NCI-H1436 (cell line): ENCODE measurements at regions not wholly inside any gene's neighbourhood (a gene's known extent, or its start where the extent isn't known, plus 50 kb on each side); places are given as distances from the start of the nearest gene placed in this dataset.
A peak's percentile ranks its signal among the peaks of the same experiment; 100 is the strongest.

Source experiments
- DNase-seq: peaks from one replicate; lab custom pipeline; 2025; lab: John Stamatoyannopoulos, UW

DNA sequence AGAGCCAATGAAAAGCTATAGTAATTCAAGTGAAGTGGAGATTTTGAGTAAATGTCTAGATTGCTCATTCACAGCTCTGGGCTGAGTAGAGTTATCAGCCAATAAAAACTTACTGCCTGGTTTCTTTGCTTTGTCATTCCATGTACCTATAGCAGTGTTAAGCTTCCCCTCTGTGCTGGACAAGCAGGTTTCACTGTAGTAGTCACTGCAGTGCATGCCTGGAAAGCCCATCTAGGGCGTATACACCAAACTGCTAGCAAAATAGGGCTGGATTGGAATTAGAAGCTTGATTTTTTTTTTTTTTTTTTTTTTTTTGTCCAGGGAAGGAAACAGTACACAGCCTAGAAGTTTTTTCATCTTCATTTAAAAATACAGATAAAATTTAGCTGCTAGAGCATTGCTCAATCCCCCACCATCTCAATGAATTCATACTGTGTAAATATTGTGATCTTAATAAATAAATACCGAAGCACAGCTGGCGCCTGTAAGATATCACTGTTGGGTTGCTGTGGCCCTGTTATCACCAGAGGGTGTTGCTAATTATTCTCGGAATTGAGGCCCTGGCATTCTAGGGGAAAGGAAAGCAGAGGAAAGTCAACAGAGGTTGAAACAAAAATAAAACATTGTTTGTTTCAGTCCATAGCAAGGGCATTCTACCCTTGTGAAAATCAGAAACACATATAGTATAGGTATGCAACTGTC lies 968.5 kb upstream of the GJE1 start:
- DNase-seq: no peak

DNA sequence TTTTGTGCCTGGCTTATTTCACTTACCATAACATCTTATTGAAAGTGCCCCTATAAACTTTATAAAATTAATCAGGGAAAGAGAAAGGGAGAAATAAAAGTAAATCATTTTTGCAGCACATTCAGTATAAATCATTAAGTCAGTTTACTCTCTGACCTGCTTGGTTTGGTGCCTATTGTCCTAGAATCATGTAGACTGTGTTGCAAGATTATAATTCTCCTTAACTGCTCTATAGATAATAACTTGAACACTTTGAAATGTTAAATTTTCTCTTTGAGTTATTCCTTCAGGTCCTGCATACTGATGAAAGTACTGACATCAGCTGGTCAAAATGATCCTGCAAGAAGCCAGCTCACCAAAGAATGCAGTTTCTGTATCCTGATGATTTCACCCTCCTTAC lies 969.6 kb upstream of the GJE1 start:
- DNase-seq: no peak

DNA sequence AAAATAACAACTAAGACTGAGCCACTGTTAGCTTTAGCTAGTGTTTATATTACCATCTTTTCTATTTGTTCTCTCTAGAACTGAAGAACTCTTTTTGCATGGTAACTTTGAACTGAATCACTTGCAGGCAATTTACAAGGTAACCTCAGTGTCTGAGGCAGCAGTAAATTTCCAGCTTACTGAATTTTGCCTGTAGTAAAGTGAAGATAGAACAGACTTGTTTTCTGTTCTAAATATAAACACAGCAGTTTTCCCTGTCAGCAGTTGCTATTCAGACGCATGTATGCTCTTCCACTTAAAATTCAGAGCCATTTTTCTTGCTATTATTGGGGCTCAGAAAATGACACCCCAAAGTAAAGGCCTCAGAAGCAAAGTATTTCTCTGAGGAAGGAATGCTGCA lies 974.0 kb upstream of the GJE1 start:
- DNase-seq: no peak

DNA sequence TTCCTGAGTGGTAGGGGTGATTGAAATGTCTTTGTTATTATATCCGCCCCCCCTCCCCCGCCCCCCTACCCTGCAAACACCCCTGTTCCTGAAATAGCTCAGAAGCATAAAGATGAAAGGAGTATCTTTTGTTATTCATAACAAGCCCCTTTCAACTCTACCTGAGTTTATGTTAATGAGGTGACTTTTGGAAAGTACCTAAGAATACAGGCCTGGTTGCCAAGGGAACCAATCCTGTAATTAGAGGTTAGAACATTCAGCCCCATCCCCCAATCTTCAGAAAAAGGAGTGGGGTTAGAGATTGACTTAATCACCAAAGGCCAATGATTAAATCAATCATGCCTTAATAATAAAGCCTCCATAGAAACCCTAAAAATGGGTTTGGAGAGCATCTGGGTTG lies 979.2 kb upstream of the GJE1 start:
- no peak for DNase-seq

- DNase-seq: no peak
These were observed 979.8 kb upstream of the GJE1 start for GRCh38 chr6:141152951-141153350.

DNA sequence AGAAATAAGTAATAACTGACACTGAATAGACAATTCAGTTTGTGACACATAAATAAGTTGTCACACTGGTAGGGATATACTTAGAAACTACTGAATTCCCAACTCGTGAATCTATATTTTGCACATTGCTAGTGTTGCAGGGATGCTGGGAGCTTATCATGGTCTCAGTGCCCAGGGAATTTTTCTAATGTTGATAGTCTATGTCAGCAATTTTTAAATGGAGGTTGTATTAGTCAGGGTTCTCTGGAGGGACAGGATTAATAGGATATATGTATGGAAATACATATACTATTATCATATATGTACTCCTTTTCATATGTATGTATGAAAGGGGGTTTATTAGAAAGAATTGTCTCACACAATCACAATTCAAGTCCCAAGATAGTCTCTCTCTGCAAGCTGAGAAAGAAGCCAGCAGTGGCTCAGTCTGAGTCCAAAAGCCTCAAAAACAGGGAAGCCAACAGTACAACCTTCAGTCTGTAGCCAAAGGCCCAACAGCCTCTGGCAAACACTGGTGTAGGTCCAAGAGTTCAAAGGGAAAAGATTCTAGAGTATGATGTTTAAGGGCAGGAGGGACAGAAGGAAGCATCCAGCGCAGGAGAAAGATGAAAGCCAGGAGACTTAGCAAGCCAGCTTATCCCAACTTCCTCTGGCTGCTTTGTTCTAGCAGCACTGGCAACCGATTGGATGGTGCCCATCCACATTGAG lies 980.9 kb upstream of the GJE1 start:
- no peak for DNase-seq

DNA sequence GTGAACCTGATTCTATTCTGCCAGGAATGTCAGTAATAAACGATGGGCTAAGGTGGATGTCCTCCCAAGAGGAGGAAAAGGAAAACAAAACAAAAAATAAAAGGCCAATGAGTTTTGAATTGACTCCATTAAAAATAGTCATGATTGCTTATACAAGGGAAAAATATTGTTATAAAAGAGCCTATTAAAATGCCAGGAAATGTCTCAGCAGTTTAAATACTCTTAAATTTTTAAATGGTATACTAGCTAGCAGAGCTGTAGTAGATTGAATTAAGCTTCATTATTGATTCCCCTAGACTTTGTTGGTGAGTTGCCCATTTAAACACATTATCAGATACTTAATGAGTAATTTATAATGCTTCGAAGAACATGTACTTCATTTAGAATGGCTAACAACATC lies 990.9 kb upstream of the GJE1 start:
- DNase-seq: no peak

DNA sequence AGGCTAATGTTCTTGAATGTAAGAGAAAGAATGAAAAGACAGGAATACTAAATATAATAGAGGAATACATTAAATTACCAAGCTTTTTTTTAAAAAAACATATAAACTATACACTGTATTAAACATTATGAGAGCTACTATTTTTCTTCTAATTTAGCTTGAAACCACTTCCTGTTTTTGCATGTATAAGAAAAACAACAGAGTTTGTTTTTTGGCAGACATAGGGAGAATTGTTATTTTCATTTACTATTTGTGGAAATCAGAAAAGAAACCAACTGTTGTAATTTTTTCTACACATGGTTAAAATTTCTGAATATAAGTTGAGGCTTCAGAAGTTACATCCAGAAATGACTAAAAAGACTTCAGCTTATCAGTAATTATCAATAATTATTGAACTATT lies 991.8 kb upstream of the GJE1 start:
- no peak for DNase-seq

DNA sequence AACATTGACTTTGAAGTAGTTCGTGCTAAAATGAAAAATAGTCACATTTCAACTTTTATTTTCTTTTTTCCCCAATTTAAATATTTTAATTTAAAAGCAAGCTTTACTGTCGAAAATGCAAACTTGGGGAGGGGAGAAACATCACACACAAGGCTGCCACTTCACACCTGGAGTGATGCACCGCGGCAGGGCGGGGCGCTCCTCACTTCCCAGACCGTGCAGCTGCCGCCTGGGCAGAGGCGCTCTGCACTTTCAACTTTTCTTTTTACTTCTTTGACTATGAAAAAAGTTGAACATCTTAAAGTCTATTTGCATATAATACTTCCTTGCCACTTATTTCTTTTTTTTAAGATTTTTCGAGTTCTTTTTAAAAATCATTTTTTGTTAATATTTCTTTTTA lies 993.3 kb upstream of the GJE1 start:
- no peak for DNase-seq

- DNase-seq: peak; percentile 15
These were observed 998.0 kb upstream of the GJE1 start for GRCh38 chr6:141134723-141135122.

- no peak for DNase-seq
These were observed 998.9 kb upstream of the GJE1 start for GRCh38 chr6:141133836-141134235.

GRCh38 chr6:141133346-141133745 lies 999.4 kb upstream of the GJE1 start:
- DNase-seq: no peak

DNA sequence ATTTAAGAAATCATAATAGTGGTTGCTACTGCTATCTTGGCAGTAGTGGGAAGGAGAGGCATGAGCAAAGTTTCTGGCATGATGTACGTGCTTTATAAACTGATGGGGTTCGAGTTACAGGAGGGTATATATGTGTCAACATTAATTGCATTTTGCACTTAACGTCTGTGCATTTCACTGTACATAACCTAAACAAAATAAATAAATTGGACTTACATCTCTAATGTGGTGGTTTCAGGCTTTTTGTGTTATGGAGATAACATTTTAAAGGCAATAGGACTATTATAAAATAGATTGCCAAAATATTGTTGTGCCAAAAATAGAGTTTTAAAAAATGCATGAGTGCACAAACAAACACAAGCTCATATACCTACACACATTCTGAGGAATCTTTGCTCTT lies 1001.1 kb upstream of the GJE1 start:
- no peak for DNase-seq

DNA sequence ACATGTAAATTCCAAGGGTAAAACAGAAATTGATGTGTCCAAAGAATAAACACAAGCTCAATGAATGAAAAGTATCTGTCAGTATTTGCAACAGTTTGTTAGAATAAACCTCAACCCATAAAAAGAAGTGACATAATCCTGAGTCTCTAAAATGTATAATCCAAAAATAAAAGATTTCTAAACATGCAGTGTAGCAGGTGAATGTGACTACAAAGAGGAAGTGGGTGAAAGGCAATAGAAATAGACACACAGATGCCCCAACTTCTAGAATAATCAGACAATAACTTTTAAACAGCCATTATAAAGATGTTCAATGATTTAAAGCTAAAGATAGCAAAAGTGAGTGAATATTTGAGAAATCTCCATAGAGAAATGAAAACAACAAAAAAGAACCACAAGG lies 1009.2 kb upstream of the GJE1 start:
- DNase-seq: no peak

DNA sequence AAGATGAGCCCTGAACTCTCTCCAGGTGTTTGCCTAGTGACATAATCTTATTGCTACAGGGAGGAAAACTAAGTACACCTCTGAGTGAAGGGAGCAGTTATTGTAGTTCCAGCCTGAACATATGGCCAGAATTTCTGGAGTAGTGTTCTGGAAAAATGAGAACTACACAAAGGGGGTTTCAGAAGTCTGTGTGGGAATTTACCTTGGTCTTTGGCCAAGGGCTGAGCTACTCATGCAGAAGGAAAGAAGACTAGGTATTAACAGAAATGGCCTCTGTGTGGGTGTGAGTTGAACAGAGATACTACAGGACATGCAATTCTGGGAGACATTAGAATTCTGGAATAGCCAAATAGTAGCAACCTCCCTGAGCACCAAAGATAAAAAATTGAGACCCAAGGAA lies 1009.7 kb upstream of the GJE1 start:
- DNase-seq: no peak

GRCh38 chr6:141118991-141119390 lies 1013.7 kb upstream of the GJE1 start:
- DNase-seq: no peak

DNA sequence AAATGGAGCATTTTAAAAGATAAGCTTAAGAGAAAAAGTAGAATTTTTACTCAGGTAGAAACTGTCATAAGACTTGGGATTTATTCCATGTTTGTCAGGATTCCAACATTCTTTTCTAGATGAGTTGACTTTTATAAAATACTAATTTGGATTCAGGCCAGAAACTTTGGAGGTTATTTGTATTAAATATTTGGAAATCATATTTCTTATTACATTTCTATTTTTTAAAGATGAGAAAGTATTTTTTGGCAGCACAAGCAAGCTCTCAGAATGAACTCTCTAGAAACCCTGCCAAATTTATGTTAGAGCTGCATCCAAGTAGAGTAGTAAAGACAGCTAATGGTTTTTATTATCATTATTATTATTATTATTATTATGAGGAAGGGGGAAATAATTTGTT lies 1014.9 kb upstream of the GJE1 start:
- no peak for DNase-seq

- DNase-seq: no peak
These were observed 1022.2 kb upstream of the GJE1 start for GRCh38 chr6:141110481-141110880.

GRCh38 chr6:141107591-141108160 lies 1025.0 kb upstream of the GJE1 start:
- no peak for DNase-seq

GRCh38 chr6:141105481-141105880 lies 1027.2 kb upstream of the GJE1 start:
- DNase-seq: no peak

DNA sequence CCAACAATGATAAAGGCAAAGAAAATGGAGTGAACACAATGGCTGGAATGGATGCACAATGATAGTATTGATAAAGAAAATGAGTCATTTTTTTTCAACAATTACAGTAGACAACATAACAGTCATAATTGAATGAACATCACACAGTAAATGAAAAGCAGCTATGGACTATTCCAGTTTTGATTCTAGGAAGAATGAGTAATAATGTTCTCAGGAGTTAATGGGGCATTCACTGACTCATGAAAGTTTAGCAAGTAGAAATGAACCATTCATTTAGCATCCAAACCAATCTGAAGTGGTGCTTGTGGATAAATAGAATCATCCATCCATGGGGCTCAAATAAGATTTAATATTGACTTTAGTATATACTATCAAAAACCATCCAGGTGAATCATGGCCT lies 1029.5 kb upstream of the GJE1 start:
- DNase-seq: peak; percentile 41

DNA sequence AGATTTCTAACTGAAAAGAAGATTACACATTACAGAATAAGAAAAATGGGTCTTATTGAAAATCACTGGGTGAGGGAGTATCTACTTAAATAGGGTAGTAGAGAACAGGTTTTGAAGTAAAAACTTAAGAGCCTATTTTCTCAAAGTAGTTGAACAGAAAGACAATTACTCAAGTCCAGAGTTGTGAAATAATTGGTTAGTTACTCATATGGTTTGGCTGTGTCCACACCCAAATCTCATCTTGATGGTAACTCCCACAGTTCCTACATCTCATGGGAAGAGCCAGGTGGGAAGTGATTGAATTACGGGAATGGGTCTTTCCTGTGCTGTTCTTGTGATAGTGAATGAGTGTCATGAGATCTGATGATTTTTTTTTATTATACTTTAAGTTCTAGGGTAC lies 1035.3 kb upstream of the GJE1 start:
- no peak for DNase-seq

DNA sequence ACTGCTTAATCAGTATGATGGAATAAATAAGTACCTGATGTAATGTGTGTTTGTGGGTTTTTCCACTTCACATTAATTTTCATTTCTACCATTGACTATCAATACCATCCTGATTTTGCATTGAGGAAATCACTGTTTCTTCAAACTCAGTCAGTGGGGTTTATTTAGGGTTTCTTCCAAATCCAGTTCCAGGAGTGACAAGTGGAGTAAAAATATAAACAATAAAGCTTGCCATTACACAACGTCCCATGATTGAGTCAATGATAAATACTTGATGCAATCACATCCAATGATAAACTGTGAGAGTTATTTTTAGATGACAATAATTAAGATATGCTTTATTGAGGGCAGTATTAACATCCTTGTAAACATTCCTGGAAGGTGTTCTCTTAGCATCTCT lies 1037.4 kb upstream of the GJE1 start:
- DNase-seq: no peak

- DNase-seq: no peak
These were observed 1044.6 kb upstream of the GJE1 start for GRCh38 chr6:141088171-141088570.
